ENCODE measurements at regions not wholly inside any gene's neighbourhood (a gene's known extent, or its start where the extent isn't known, plus 50 kb on each side); places are given as distances from the start of the nearest gene placed in this dataset.

DNA sequence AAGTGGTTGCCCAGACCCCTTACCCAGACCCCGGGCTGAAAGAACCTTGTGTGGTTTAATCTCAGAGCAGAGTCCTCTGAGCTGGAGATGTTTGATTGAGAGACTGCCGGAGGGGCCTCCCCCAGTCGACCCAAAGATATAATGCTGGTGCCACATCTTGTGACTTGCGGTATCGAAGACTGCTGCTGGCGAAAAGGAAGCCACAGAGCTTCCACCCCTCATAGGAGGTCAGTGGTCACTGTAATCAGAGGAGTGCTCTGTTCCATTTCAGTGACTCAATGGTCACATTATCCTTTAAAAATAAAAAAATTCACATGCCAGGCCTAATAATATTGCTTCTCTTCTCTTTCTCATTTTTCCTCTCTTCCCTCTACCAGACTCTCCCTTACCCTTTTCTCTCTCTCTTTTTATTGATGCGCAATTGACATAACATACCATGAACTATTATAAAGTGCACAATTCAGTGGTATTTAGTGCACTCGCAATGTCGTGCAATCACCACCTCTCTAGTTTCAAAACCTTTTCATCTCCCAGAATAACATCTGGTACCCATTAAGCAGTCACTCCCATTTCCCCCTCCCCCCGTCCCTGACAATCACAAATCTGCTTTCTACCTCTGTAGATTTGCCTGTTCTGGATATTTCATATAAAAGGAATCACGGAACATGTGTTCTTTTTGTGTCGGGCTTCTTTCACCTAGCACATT is 52.6 kb upstream of the LYST start:
- TF ChIP-seq, protein P1, sequence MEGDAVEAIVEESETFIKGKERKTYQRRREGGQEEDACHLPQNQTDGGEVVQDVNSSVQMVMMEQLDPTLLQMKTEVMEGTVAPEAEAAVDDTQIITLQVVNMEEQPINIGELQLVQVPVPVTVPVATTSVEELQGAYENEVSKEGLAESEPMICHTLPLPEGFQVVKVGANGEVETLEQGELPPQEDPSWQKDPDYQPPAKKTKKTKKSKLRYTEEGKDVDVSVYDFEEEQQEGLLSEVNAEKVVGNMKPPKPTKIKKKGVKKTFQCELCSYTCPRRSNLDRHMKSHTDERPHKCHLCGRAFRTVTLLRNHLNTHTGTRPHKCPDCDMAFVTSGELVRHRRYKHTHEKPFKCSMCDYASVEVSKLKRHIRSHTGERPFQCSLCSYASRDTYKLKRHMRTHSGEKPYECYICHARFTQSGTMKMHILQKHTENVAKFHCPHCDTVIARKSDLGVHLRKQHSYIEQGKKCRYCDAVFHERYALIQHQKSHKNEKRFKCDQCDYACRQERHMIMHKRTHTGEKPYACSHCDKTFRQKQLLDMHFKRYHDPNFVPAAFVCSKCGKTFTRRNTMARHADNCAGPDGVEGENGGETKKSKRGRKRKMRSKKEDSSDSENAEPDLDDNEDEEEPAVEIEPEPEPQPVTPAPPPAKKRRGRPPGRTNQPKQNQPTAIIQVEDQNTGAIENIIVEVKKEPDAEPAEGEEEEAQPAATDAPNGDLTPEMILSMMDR (IDR thresholded peaks at IDR 0.05) = no peak
- no peak for TF ChIP-seq POLR2A (IDR thresholded peaks at IDR 0.05)
- no peak for TF ChIP-seq EP300 (IDR thresholded peaks at IDR 0.05)
- Histone ChIP-seq H3K27ac (peak overlapping the region in 2 of 4 donors; percentile 77 to 86), H3K4me1 (peaks cover 0 to 47% (median 40%) of the 10 kb centered on the region in 4 donors), H3K4me3 (no peak overlapping the region), H3K36me3 (no peaks in the 10 kb centered on the region), H3K9me3 (no peaks in the 10 kb centered on the region), H3K27me3 (no peaks in the 10 kb centered on the region)
- 45 to 59% methylated on average over 12 of the region's 12 CpGs for WGBS, 2 donors
- DNase-seq (ENCODE audit: low spot score in 2 of 2) = no peak

DNA sequence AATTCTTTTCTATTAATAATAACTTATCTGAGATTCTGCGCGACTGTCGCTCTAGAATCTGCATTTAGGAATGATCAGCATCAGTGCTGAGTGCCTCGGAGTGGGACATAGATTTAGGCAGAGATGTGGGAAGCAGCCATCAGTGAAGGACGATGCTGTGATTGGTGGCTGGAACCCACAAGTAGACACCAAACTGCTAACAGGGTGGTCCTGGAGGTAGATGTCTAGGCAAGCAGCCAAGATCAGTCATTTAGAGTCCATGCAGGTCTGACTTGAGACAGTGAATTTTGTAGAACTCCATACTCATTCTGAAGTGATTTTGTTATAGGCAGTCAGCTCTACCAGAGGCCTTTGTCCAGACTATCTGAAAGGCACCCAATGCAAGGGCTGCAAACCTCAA is 51.8 kb upstream of the LYST start:
- DNase-seq (ENCODE audit: low spot score in 2 of 2) = no peak
- no peaks in the 10 kb centered on the region for H3K36me3 ChIP-seq
- peaks cover 0 to 47% (median 34%) of the 10 kb centered on the region in 4 donors for H3K4me1 ChIP-seq
- TF ChIP-seq EP300 (IDR thresholded peaks at IDR 0.05) = no peak
- no peak for TF ChIP-seq POLR2A (IDR thresholded peaks at IDR 0.05)
- TF ChIP-seq, protein P1 (IDR thresholded peaks at IDR 0.05) = no peak
- no peak overlapping the region for H3K4me3 ChIP-seq
- no peaks in the 10 kb centered on the region for H3K9me3 ChIP-seq
- H3K27ac ChIP-seq = peak overlapping the region in 3 of 4 donors; percentile 66 to 86 (median 77)
- H3K27me3 ChIP-seq = no peaks in the 10 kb centered on the region
- 79 to 94% methylated on average over 5 of the region's 5 CpGs for WGBS, 2 donors

DNA sequence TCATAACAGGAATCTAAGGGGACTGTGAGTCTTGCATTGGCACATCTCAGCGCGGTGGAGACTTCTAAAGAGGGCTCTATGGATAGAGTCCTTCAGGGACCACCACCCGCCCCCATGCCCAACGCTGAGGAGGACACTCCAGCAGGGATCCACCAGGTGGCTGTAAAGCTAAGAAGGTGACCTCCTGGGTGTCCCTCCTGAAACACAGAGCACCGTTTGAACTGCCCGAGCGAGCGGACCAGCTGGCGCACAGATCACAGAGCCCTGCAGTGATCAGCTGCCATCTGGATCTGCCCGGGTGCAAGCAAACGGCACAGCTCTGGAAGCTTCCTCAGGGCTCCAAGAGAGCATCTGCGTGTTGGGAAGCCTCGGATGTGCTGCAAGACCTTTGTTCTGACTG is 51.3 kb upstream of the LYST start:
- WGBS, 2 donors = 86 to 90% methylated on average over 12 to 13 of the region's 13 CpGs
- Histone ChIP-seq H3K27ac (peak overlapping the region; percentile 54 to 86 (median 72)), H3K36me3 (no peaks in the 10 kb centered on the region), H3K9me3 (no peaks in the 10 kb centered on the region), H3K4me1 (peaks cover 0 to 47% (median 32%) of the 10 kb centered on the region in 4 donors), H3K27me3 (no peaks in the 10 kb centered on the region), H3K4me3 (no peak overlapping the region)
- DNase-seq (ENCODE audit: low spot score in 2 of 2) = no peak
- TF ChIP-seq, protein P1 (IDR thresholded peaks at IDR 0.05) = no peak
- no peak for TF ChIP-seq EP300 (IDR thresholded peaks at IDR 0.05)
- TF ChIP-seq POLR2A (IDR thresholded peaks at IDR 0.05) = no peak

DNA sequence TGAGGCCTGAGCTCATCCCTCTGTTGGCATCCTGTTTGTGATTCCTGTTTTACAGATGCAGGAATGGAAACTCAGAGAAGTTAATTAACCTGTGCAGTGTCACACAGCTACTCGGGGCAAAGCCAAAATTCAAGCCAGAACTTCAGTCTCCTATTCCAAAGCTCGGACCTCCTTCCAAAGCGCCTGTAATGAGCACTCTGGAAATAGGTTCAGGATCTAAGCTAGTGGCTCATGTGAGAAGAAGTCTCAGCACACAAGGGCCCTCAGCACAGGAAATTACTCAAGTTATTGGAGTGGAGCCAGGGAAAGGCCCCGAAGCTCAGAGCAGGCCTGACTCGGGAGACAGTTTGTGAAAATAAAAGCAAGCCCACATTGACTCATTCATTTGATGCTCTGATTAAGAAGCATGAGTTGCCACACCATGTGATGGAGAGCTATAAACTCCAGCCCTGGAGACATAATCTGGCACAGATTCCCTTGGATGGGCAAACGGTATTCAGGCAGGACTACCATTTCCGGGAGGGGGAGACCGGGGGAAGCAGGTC is 50.6 kb upstream of the LYST start:
- TF ChIP-seq POLR2A (IDR thresholded peaks at IDR 0.05) = peak in 1 of 2 donors; percentile 28
- TF ChIP-seq EP300 (IDR thresholded peaks at IDR 0.05) = peak; percentile 82 to 96
- TF ChIP-seq, protein P1 (IDR thresholded peaks at IDR 0.05) = no peak
- H3K36me3 ChIP-seq = no peaks in the 10 kb centered on the region

More for the DNA sequence above, 50.6 kb upstream of the LYST start:
- Histone ChIP-seq H3K9me3 (no peaks in the 10 kb centered on the region), H3K4me1 (peaks cover 0 to 47% (median 31%) of the 10 kb centered on the region in 4 donors), H3K27ac (peak overlapping the region; percentile 54 to 86 (median 72)), H3K27me3 (no peaks in the 10 kb centered on the region), H3K4me3 (no peak overlapping the region)
- 2 to 13% methylated on average over 8 of the region's 8 CpGs for WGBS, 2 donors
- peak; percentile 63 to 94 for DNase-seq (ENCODE audit: low spot score in 2 of 2)

Data from tibial nerve (tissue), 4 donors.